ENCODE measurements at regions not wholly inside any gene's neighbourhood (a gene's known extent, or its start where the extent isn't known, plus 50 kb on each side); places are given as distances from the start of the nearest gene placed in this dataset.

DNA sequence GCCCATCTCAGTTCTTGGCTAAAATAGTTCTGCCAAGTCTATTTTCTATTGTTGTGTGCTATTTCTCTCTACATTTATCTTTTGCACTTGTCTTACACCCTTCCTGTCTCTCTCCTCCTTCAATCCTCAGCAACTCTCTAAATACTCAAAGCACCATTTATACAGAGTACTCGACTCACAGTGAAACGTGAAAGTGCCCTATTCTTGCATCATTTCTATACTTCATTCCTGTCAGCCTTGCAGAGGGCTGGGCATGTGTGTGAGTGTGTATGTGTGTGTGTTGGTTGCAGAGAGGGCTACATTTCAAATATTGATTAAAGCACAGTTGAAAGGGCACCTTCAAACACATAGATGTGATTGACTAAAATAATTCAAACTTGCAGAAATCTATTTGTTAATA lies 373.2 kb upstream of the MANEA start:
- intact Hi-C loops (cut with DNase I) = no loop called here
- Histone ChIP-seq H3K9me3 (no peaks in the 10 kb centered on the region), H3K36me3 (no peaks in the 10 kb centered on the region), H3K27me3 (ENCODE audit: low read depth) (no peaks in the 10 kb centered on the region), H3K27ac (no peak overlapping the region), H3K4me1 (no peaks in the 10 kb centered on the region), H3K4me3 (no peak overlapping the region)
- no peak for ATAC-seq
- no peak for TF ChIP-seq CTCF (IDR thresholded peaks at IDR 0.05)
- DNase-seq = no peak

GRCh38 chr6:95208621-95209020 lies 368.7 kb upstream of the MANEA start:
- Histone ChIP-seq H3K9me3 (no peaks in the 10 kb centered on the region), H3K27me3 (ENCODE audit: low read depth) (no peaks in the 10 kb centered on the region), H3K27ac (no peak overlapping the region), H3K4me3 (no peak overlapping the region), H3K4me1 (no peaks in the 10 kb centered on the region), H3K36me3 (no peaks in the 10 kb centered on the region)
- DNase-seq = no peak
- TF ChIP-seq CTCF (IDR thresholded peaks at IDR 0.05) = no peak
- no peak for ATAC-seq
- intact Hi-C loops (cut with DNase I) = no loop called here

DNA sequence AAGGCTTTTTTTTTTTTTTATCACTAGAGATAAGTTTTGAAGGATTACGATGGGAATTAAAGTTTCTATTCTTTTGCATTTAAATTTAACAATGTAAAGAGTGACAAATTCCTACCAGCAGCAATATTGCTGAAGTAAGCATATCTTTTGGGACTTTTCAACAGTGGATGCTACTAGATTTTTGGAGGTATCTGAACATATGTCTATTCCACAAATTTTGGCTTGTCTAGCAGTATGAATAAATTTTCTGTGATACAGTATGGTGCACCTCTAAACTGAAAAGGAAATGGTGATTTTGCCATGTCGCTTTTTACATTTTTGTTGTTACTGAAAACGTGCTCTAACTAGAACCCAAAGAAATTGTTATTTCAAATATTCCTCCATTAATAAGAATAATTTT lies 368.3 kb upstream of the MANEA start:
- Histone ChIP-seq H3K4me3 (no peak overlapping the region), H3K9me3 (no peaks in the 10 kb centered on the region), H3K27ac (no peak overlapping the region), H3K27me3 (ENCODE audit: low read depth) (no peaks in the 10 kb centered on the region), H3K4me1 (no peaks in the 10 kb centered on the region), H3K36me3 (no peaks in the 10 kb centered on the region)
- no peak for ATAC-seq
- intact Hi-C loops (cut with DNase I) = no loop called here
- no peak for TF ChIP-seq CTCF (IDR thresholded peaks at IDR 0.05)
- DNase-seq = no peak

- Histone ChIP-seq H3K27ac (no peak overlapping the region), H3K4me1 (no peaks in the 10 kb centered on the region), H3K27me3 (ENCODE audit: low read depth) (no peaks in the 10 kb centered on the region), H3K36me3 (no peaks in the 10 kb centered on the region), H3K4me3 (no peak overlapping the region), H3K9me3 (no peaks in the 10 kb centered on the region)
- intact Hi-C loops (cut with DNase I) = no loop called here
- DNase-seq (no peak), ATAC-seq (no peak)
- no peak for TF ChIP-seq CTCF (IDR thresholded peaks at IDR 0.05)
Observed at GRCh38 chr6:95216555-95216954, 360.8 kb upstream of the MANEA start.

- no peaks in the 10 kb centered on the region for H3K9me3 ChIP-seq
- no peaks in the 10 kb centered on the region for H3K4me1 ChIP-seq
- no peak for TF ChIP-seq CTCF (IDR thresholded peaks at IDR 0.05)
- no peak overlapping the region for H3K27ac ChIP-seq
- no peak overlapping the region for H3K4me3 ChIP-seq
- intact Hi-C loops (cut with DNase I) = no loop called here
- DNase-seq (no peak), ATAC-seq (no peak)
- H3K36me3 ChIP-seq = no peaks in the 10 kb centered on the region
- no peaks in the 10 kb centered on the region for H3K27me3 ChIP-seq (ENCODE audit: low read depth)
Observed at GRCh38 chr6:95227351-95227750, 350.0 kb upstream of the MANEA start.

GRCh38 chr6:95228636-95229035 lies 348.7 kb upstream of the MANEA start:
- Histone ChIP-seq H3K4me1 (no peaks in the 10 kb centered on the region), H3K27ac (no peak overlapping the region), H3K36me3 (no peaks in the 10 kb centered on the region), H3K9me3 (no peaks in the 10 kb centered on the region), H3K4me3 (no peak overlapping the region), H3K27me3 (ENCODE audit: low read depth) (no peaks in the 10 kb centered on the region)
- DNase-seq (no peak), ATAC-seq (no peak)
- no peak for TF ChIP-seq CTCF (IDR thresholded peaks at IDR 0.05)
- intact Hi-C loops (cut with DNase I) = no loop called here
